HEK293 (cell line): ENCODE measurements at regions not wholly inside any gene's neighbourhood (a gene's known extent, or its start where the extent isn't known, plus 50 kb on each side); places are given as distances from the start of the nearest gene placed in this dataset.

Source experiments
- KLF8 ChIP-seq: fragments of 450-650 bp; formaldehyde crosslinking; IDR thresholded peaks from 2 replicates; pipeline ENCODE4 v1.5.1; 2016; ENCODE audit warnings: missing biosample characterization, missing genetic modification characterization
- SETDB1 ChIP-seq: IDR thresholded peaks from one replicate; pipeline ENCODE4 v1.6.1; 2017; ENCODE audit warnings: mild to moderate bottlenecking, low read length, moderate library complexity, mixed read lengths; ENCODE audit not compliant: insufficient read length
- TRIM28 ChIP-seq: IDR thresholded peaks from 2 replicates; pipeline ENCODE4 v1.6.1; 2011; ENCODE audit warnings: low read length, control low read depth, borderline replicate concordance
- ZBTB7A ChIP-seq: fragments of 450-650 bp; formaldehyde crosslinking; IDR thresholded peaks from 2 replicates; pipeline ENCODE4 v1.5.1; 2016; ENCODE audit warnings: low read depth, missing biosample characterization, missing genetic modification characterization
- ZBTB8A ChIP-seq: fragments of 450-650 bp; formaldehyde crosslinking; IDR thresholded peaks from 2 replicates; pipeline ENCODE4 v1.5.1; 2016; ENCODE audit warnings: missing biosample characterization, missing genetic modification characterization
- ZNF10 ChIP-seq: fragments of 450-650 bp; formaldehyde crosslinking; IDR thresholded peaks from 2 replicates; pipeline ENCODE4 v1.5.1; 2017; ENCODE audit warnings: missing biosample characterization, missing genetic modification characterization
- ZNF114 ChIP-seq: fragments of 450-650 bp; formaldehyde crosslinking; IDR thresholded peaks from 2 replicates; pipeline ENCODE4 v1.5.0; 2017; ENCODE audit warnings: missing biosample characterization, missing genetic modification characterization
- ZNF292 ChIP-seq: fragments of 450-650 bp; formaldehyde crosslinking; IDR thresholded peaks from 2 replicates; pipeline ENCODE4 v1.5.1; 2016; ENCODE audit warnings: low read depth, missing biosample characterization, missing genetic modification characterization, borderline replicate concordance
- TF ChIP-seq, protein P1 (sequence below): fragments of 450-650 bp; formaldehyde crosslinking; IDR thresholded peaks from 2 replicates; pipeline ENCODE4 v1.5.1; 2016; ENCODE audit warnings: missing biosample characterization, missing genetic modification characterization
- TF ChIP-seq, protein P2 (sequence below): fragments of 450-650 bp; formaldehyde crosslinking; IDR thresholded peaks from 2 replicates; pipeline ENCODE4 v1.5.1; 2016; ENCODE audit warnings: missing biosample characterization, missing genetic modification characterization
- TF ChIP-seq, protein P3 (sequence below): sonication (generic); formaldehyde crosslinking; IDR thresholded peaks from 2 replicates; pipeline ENCODE4 v1.8.1; 2022; ENCODE audit warnings: mild to moderate bottlenecking, moderate library complexity, missing genetic modification reagents
- TF ChIP-seq, protein P4 (sequence below): fragments of 450-650 bp; formaldehyde crosslinking; IDR thresholded peaks from 2 replicates; pipeline ENCODE4 v1.5.1; 2017; ENCODE audit warnings: missing biosample characterization, missing genetic modification characterization

DNA sequence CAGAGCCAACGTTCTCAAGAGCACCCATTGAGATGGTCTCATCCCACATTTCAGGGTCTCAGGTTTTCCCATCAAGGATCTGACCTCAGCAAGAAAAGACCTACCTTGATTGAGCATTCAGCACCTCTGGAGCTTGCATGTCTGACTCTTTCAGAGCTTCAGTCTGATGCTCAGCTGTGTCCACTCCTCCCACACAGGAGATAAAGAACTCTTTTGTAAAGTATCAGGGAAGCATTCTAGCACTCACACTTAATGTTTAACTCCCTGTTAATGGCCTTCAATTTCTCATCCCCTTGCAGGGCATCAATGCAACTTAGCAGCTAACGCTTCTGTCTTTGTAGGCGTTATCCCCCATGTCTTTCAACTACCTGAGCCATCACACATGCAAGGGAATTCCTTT lies 124.1 kb downstream of the GALC start:
- TF ChIP-seq, protein P1, sequence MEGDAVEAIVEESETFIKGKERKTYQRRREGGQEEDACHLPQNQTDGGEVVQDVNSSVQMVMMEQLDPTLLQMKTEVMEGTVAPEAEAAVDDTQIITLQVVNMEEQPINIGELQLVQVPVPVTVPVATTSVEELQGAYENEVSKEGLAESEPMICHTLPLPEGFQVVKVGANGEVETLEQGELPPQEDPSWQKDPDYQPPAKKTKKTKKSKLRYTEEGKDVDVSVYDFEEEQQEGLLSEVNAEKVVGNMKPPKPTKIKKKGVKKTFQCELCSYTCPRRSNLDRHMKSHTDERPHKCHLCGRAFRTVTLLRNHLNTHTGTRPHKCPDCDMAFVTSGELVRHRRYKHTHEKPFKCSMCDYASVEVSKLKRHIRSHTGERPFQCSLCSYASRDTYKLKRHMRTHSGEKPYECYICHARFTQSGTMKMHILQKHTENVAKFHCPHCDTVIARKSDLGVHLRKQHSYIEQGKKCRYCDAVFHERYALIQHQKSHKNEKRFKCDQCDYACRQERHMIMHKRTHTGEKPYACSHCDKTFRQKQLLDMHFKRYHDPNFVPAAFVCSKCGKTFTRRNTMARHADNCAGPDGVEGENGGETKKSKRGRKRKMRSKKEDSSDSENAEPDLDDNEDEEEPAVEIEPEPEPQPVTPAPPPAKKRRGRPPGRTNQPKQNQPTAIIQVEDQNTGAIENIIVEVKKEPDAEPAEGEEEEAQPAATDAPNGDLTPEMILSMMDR (tag by site-specific recombination), result no peak
- TF ChIP-seq SETDB1 (no peak), ZBTB7A (tag by site-specific recombination) (no peak), ZBTB8A (no peak), ZNF10 (no peak), ZNF292 (tag by site-specific recombination) (no peak), TRIM28 (no peak), KLF8 (no peak), ZNF114 (no peak)
- TF ChIP-seq, protein P2, sequence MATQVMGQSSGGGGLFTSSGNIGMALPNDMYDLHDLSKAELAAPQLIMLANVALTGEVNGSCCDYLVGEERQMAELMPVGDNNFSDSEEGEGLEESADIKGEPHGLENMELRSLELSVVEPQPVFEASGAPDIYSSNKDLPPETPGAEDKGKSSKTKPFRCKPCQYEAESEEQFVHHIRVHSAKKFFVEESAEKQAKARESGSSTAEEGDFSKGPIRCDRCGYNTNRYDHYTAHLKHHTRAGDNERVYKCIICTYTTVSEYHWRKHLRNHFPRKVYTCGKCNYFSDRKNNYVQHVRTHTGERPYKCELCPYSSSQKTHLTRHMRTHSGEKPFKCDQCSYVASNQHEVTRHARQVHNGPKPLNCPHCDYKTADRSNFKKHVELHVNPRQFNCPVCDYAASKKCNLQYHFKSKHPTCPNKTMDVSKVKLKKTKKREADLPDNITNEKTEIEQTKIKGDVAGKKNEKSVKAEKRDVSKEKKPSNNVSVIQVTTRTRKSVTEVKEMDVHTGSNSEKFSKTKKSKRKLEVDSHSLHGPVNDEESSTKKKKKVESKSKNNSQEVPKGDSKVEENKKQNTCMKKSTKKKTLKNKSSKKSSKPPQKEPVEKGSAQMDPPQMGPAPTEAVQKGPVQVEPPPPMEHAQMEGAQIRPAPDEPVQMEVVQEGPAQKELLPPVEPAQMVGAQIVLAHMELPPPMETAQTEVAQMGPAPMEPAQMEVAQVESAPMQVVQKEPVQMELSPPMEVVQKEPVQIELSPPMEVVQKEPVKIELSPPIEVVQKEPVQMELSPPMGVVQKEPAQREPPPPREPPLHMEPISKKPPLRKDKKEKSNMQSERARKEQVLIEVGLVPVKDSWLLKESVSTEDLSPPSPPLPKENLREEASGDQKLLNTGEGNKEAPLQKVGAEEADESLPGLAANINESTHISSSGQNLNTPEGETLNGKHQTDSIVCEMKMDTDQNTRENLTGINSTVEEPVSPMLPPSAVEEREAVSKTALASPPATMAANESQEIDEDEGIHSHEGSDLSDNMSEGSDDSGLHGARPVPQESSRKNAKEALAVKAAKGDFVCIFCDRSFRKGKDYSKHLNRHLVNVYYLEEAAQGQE (tag by site-specific recombination), result no peak
- TF ChIP-seq, protein P3, sequence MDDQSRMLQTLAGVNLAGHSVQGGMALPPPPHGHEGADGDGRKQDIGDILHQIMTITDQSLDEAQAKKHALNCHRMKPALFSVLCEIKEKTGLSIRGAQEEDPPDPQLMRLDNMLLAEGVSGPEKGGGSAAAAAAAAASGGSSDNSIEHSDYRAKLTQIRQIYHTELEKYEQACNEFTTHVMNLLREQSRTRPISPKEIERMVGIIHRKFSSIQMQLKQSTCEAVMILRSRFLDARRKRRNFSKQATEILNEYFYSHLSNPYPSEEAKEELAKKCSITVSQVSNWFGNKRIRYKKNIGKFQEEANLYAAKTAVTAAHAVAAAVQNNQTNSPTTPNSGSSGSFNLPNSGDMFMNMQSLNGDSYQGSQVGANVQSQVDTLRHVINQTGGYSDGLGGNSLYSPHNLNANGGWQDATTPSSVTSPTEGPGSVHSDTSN, result no peak
- TF ChIP-seq, protein P4, sequence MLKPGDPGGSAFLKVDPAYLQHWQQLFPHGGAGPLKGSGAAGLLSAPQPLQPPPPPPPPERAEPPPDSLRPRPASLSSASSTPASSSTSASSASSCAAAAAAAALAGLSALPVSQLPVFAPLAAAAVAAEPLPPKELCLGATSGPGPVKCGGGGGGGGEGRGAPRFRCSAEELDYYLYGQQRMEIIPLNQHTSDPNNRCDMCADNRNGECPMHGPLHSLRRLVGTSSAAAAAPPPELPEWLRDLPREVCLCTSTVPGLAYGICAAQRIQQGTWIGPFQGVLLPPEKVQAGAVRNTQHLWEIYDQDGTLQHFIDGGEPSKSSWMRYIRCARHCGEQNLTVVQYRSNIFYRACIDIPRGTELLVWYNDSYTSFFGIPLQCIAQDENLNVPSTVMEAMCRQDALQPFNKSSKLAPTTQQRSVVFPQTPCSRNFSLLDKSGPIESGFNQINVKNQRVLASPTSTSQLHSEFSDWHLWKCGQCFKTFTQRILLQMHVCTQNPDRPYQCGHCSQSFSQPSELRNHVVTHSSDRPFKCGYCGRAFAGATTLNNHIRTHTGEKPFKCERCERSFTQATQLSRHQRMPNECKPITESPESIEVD (tag by site-specific recombination), result no peak
